ENCODE measurements at regions not wholly inside any gene's neighbourhood (a gene's known extent, or its start where the extent isn't known, plus 50 kb on each side); places are given as distances from the start of the nearest gene placed in this dataset.

DNA sequence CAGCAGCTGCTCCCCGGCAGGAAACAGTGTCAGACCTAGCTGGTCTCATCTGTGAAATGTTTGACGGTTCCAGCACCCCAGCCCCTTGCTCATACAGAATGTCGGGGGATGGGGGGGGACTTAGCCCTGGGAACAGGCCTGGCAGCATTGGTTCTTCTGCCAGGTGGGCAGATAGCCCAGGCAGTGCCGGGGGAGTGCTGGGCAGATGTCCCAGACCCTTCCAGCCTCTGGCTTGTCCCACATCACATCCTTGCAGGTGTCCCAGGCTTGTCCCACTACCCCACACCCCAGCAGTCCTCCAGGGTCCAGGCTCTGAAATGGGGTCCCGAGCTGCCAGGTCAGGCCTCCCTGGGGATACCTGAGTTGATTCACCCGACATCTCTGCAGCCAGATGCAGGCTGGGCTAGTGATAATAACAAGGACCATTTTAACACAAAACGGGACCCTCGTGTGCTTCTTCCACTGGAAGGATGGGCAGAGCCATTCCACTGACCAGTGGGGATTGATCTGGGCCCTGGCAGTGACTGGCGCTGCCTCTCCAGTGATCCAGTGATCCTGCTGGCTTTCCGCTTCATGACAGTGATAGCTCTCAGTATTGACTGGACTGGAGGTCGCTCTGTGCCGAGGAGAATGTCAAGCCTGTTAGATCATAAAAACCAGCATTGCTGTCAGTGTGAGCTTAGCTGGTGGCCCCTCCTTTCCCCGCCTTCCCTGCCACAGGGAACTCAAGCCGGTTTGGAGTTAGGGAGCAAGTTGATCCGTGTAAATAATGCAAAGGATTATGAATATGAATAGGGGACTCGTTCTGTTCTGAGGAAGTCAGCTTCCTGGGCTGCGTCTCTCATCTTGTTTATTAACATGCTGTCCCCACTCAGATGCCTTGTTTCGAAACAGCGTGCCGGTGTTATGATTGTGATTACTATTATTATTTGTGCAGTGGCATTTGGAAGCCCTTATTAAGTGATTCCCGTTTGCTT, 180.6 kb downstream of the AACS start:
- DNase-seq (no peak), ATAC-seq (ENCODE audit: low read depth) (no peak)
- no peak overlapping the region for H3K4me3 Mint-ChIP-seq
- no peaks in the 10 kb centered on the region for H3K36me3 Mint-ChIP-seq (ENCODE audit: low read depth)
- TF ChIP-seq, protein P1, sequence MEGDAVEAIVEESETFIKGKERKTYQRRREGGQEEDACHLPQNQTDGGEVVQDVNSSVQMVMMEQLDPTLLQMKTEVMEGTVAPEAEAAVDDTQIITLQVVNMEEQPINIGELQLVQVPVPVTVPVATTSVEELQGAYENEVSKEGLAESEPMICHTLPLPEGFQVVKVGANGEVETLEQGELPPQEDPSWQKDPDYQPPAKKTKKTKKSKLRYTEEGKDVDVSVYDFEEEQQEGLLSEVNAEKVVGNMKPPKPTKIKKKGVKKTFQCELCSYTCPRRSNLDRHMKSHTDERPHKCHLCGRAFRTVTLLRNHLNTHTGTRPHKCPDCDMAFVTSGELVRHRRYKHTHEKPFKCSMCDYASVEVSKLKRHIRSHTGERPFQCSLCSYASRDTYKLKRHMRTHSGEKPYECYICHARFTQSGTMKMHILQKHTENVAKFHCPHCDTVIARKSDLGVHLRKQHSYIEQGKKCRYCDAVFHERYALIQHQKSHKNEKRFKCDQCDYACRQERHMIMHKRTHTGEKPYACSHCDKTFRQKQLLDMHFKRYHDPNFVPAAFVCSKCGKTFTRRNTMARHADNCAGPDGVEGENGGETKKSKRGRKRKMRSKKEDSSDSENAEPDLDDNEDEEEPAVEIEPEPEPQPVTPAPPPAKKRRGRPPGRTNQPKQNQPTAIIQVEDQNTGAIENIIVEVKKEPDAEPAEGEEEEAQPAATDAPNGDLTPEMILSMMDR (IDR thresholded peaks at IDR 0.05), result no peak
- H3K4me1 Mint-ChIP-seq, result no peaks in the 10 kb centered on the region
- CTCF ChIA-PET, result no interaction called here
- no peak overlapping the region for H3K27ac Mint-ChIP-seq
- no peaks in the 10 kb centered on the region for H3K9me3 Mint-ChIP-seq
- intact Hi-C loops (cut with micrococcal nuclease), result loop anchor here (5.0 kb wide), 1 partner anchor 416 kb away; no protein-coding TSS in a partner anchor
- peaks cover 13% of the 10 kb centered on the region for H3K27me3 Mint-ChIP-seq
- POLR2A ChIA-PET, result no interaction called here

- DNase-seq (no peak), ATAC-seq (ENCODE audit: low read depth) (no peak)
- POLR2A ChIA-PET, result no interaction called here
- CTCF ChIA-PET, result no interaction called here
- H3K4me3 Mint-ChIP-seq, result no peak overlapping the region
- H3K27me3 Mint-ChIP-seq, result peaks cover 14% of the 10 kb centered on the region
- no peak overlapping the region for H3K27ac Mint-ChIP-seq
- no peaks in the 10 kb centered on the region for H3K36me3 Mint-ChIP-seq (ENCODE audit: low read depth)
- intact Hi-C loops (cut with micrococcal nuclease), result loop anchor here (5.0 kb wide), 1 partner anchor 415 kb away; no protein-coding TSS in a partner anchor
- TF ChIP-seq, protein P1 (IDR thresholded peaks at IDR 0.05), result no peak
- no peaks in the 10 kb centered on the region for H3K4me1 Mint-ChIP-seq
- H3K9me3 Mint-ChIP-seq, result no peaks in the 10 kb centered on the region
Observed at GRCh38 chr12:125247477-125247876, 182.2 kb downstream of the AACS start.

- H3K27me3 Mint-ChIP-seq, result peaks cover 16% of the 10 kb centered on the region
- ChIA-PET POLR2A (no interaction called here), CTCF (no interaction called here)
- TF ChIP-seq, protein P1 (IDR thresholded peaks at IDR 0.05), result no peak
- DNase-seq (no peak), ATAC-seq (ENCODE audit: low read depth) (no peak)
- no peaks in the 10 kb centered on the region for H3K9me3 Mint-ChIP-seq
- no peaks in the 10 kb centered on the region for H3K4me1 Mint-ChIP-seq
- no peak overlapping the region for H3K27ac Mint-ChIP-seq
- H3K36me3 Mint-ChIP-seq (ENCODE audit: low read depth), result no peaks in the 10 kb centered on the region
- no peak overlapping the region for H3K4me3 Mint-ChIP-seq
- intact Hi-C loops (cut with micrococcal nuclease), result loop anchor here (5.0 kb wide), 1 partner anchor 413 kb away; no protein-coding TSS in a partner anchor
Observed at GRCh38 chr12:125249066-125249824, 184.0 kb downstream of the AACS start.

GRCh38 chr12:125249932-125250331, 184.7 kb downstream of the AACS start:
- POLR2A ChIA-PET, result no interaction called here
- H3K4me1 Mint-ChIP-seq, result no peaks in the 10 kb centered on the region
- intact Hi-C loops (cut with micrococcal nuclease), result loop anchor here (5.0 kb wide), 1 partner anchor 412 kb away; no protein-coding TSS in a partner anchor
- H3K4me3 Mint-ChIP-seq, result no peak overlapping the region
- TF ChIP-seq, protein P1 (IDR thresholded peaks at IDR 0.05), result no peak
- H3K27me3 Mint-ChIP-seq, result peaks cover 16% of the 10 kb centered on the region
- CTCF ChIA-PET, result no interaction called here
- H3K9me3 Mint-ChIP-seq, result no peaks in the 10 kb centered on the region
- no peaks in the 10 kb centered on the region for H3K36me3 Mint-ChIP-seq (ENCODE audit: low read depth)
- DNase-seq, result no peak
- no peak overlapping the region for H3K27ac Mint-ChIP-seq
- ATAC-seq (ENCODE audit: low read depth), result no peak

GRCh38 chr12:125254236-125254635, 189.0 kb downstream of the AACS start:
- Mint-ChIP-seq H3K4me1 (no peaks in the 10 kb centered on the region), H3K4me3 (no peak overlapping the region), H3K9me3 (no peaks in the 10 kb centered on the region), H3K27me3 (peaks cover 10% of the 10 kb centered on the region), H3K27ac (no peak overlapping the region), H3K36me3 (ENCODE audit: low read depth) (no peaks in the 10 kb centered on the region)
- CTCF ChIA-PET, result no interaction called here
- TF ChIP-seq, protein P1 (IDR thresholded peaks at IDR 0.05), result no peak
- POLR2A ChIA-PET, result no interaction called here
- DNase-seq (no peak), ATAC-seq (ENCODE audit: low read depth) (no peak)
- intact Hi-C loops (cut with micrococcal nuclease), result no loop called here

Data from activated B cell treated with CpG ODN at 0.5 μM for 24 hours (primary cell).